ENCODE measurements at regions not wholly inside any gene's neighbourhood (a gene's known extent, or its start where the extent isn't known, plus 50 kb on each side); places are given as distances from the start of the nearest gene placed in this dataset.

GRCh38 chr6:22670605-22671004 lies 101.2 kb downstream of the HDGFL1 start:
- Histone ChIP-seq H3K4me1 (ENCODE audit: insufficient read depth, low read length, poor library complexity, severe bottlenecking) (no peaks in the 10 kb centered on the region), H4K20me1 (ENCODE audit: insufficient read depth, low read length, poor library complexity, severe bottlenecking) (no peaks in the 10 kb centered on the region), H2AFZ (ENCODE audit: low read length) (no peak overlapping the region), H3K4me3 (ENCODE audit: low read length, poor library complexity, severe bottlenecking) (no peak overlapping the region), H3K9me3 (ENCODE audit: insufficient read depth, low read depth, low read length) (no peaks in the 10 kb centered on the region), H3K79me2 (ENCODE audit: insufficient read depth, low read length) (no peaks in the 10 kb centered on the region), H3K36me3 (ENCODE audit: insufficient read depth, low read length) (no peaks in the 10 kb centered on the region), H3K4me2 (ENCODE audit: low read depth, low read length, poor library complexity, severe bottlenecking) (no peak overlapping the region), H3K9me2 (replicated peaks; ENCODE audit: low read depth, low read length) (no peaks in the 10 kb centered on the region), H3K27me3 (ENCODE audit: insufficient read depth, low read length, poor library complexity, severe bottlenecking) (no peaks in the 10 kb centered on the region), H3K9ac (ENCODE audit: low read depth, low read length, poor library complexity, severe bottlenecking) (no peak overlapping the region), H3F3A (ENCODE audit: low read depth) (no peaks in the 10 kb centered on the region)
- no peak for TF ChIP-seq CTCF (conservative IDR thresholded peaks at IDR 0.05; ENCODE audit: low read length)
- TF ChIP-seq EZH2phosphoT487 (IDR thresholded peaks at IDR 0.05; ENCODE audit: borderline replicate concordance) = no peak

GRCh38 chr6:22673474-22673873 lies 104.1 kb downstream of the HDGFL1 start:
- Histone ChIP-seq H3K4me2 (ENCODE audit: low read depth, low read length, poor library complexity, severe bottlenecking) (no peak overlapping the region), H3K4me3 (ENCODE audit: low read length, poor library complexity, severe bottlenecking) (no peak overlapping the region), H3F3A (ENCODE audit: low read depth) (no peaks in the 10 kb centered on the region), H4K20me1 (ENCODE audit: insufficient read depth, low read length, poor library complexity, severe bottlenecking) (no peaks in the 10 kb centered on the region), H3K36me3 (ENCODE audit: insufficient read depth, low read length) (no peaks in the 10 kb centered on the region), H3K27me3 (ENCODE audit: insufficient read depth, low read length, poor library complexity, severe bottlenecking) (no peaks in the 10 kb centered on the region), H3K9me3 (ENCODE audit: insufficient read depth, low read depth, low read length) (no peaks in the 10 kb centered on the region), H3K4me1 (ENCODE audit: insufficient read depth, low read length, poor library complexity, severe bottlenecking) (no peaks in the 10 kb centered on the region), H3K9ac (ENCODE audit: low read depth, low read length, poor library complexity, severe bottlenecking) (no peak overlapping the region), H3K79me2 (ENCODE audit: insufficient read depth, low read length) (no peaks in the 10 kb centered on the region), H2AFZ (ENCODE audit: low read length) (no peak overlapping the region), H3K9me2 (replicated peaks; ENCODE audit: low read depth, low read length) (no peaks in the 10 kb centered on the region)
- TF ChIP-seq CTCF (conservative IDR thresholded peaks at IDR 0.05; ENCODE audit: low read length) (no peak), EZH2phosphoT487 (IDR thresholded peaks at IDR 0.05; ENCODE audit: borderline replicate concordance) (no peak)

GRCh38 chr6:22680950-22681349 lies 111.6 kb downstream of the HDGFL1 start:
- Histone ChIP-seq H3K9me3 (ENCODE audit: insufficient read depth, low read depth, low read length) (no peaks in the 10 kb centered on the region), H4K20me1 (ENCODE audit: insufficient read depth, low read length, poor library complexity, severe bottlenecking) (no peaks in the 10 kb centered on the region), H3K9ac (ENCODE audit: low read depth, low read length, poor library complexity, severe bottlenecking) (no peak overlapping the region), H3K4me2 (ENCODE audit: low read depth, low read length, poor library complexity, severe bottlenecking) (no peak overlapping the region), H2AFZ (ENCODE audit: low read length) (no peak overlapping the region), H3K9me2 (replicated peaks; ENCODE audit: low read depth, low read length) (no peaks in the 10 kb centered on the region), H3K4me3 (ENCODE audit: low read length, poor library complexity, severe bottlenecking) (no peak overlapping the region), H3K4me1 (ENCODE audit: insufficient read depth, low read length, poor library complexity, severe bottlenecking) (no peaks in the 10 kb centered on the region), H3K79me2 (ENCODE audit: insufficient read depth, low read length) (no peaks in the 10 kb centered on the region), H3K27me3 (ENCODE audit: insufficient read depth, low read length, poor library complexity, severe bottlenecking) (no peaks in the 10 kb centered on the region), H3K36me3 (ENCODE audit: insufficient read depth, low read length) (no peaks in the 10 kb centered on the region), H3F3A (ENCODE audit: low read depth) (no peaks in the 10 kb centered on the region)
- TF ChIP-seq CTCF (conservative IDR thresholded peaks at IDR 0.05; ENCODE audit: low read length) = no peak
- TF ChIP-seq EZH2phosphoT487 (IDR thresholded peaks at IDR 0.05; ENCODE audit: borderline replicate concordance) = no peak

Measured in Loucy (cell line).